Body of pancreas (tissue), 4 donors: ENCODE measurements at regions not wholly inside any gene's neighbourhood (a gene's known extent, or its start where the extent isn't known, plus 50 kb on each side); places are given as distances from the start of the nearest gene placed in this dataset.

Experiments used
- ATAC-seq: fragments of 150-250 bp; one replicate; pipeline ENCODE4 v1.9.1; 2016
- DNase-seq, 4 donors: peaks; one replicate each; pipeline ENCODE4 v3.0.0-alpha.2; 2019
- H3K27ac ChIP-seq, 4 donors: fragments of 200-600 bp; sonication (generic); 1 replicate in 3 of 4; 2 replicates in 1 of 4; pipeline versions ENCODE4 v1.5.1 to v1.6.1; 2016 to 2019; ENCODE audit warnings: mild to moderate bottlenecking in 1 of 4, mixed read lengths in 1 of 4, moderate library complexity in 1 of 4
- H3K27me3 ChIP-seq, 2 donors: fragments of 200-600 bp; sonication (generic); one replicate each; pipeline ENCODE4 v1.6.0; 2016; ENCODE audit warnings: mild to moderate bottlenecking in 1 of 2
- H3K36me3 ChIP-seq, 2 donors: fragments of 200-600 bp; sonication (generic); replicated peaks in 1 of 2; 2 replicates each; pipeline ENCODE4 v1.5.1; 2016; ENCODE audit warnings: low read depth in 2 of 2; ENCODE audit not compliant: insufficient read depth in 1 of 2
- H3K4me1 ChIP-seq: fragments of 200-600 bp; sonication (generic); one replicate; pipeline ENCODE4 v1.6.0; 2016
- H3K4me3 ChIP-seq, 2 donors: fragments of 200-600 bp; sonication (generic); 1 replicate in 1 of 2; 2 replicates in 1 of 2; pipeline ENCODE4 v1.5.1; 2016 to 2019
- H3K9me3 ChIP-seq, 3 donors: fragments of 200-600 bp; sonication (generic); 1 replicate in 2 of 3; 2 replicates in 1 of 3; pipeline ENCODE4 v1.5.1; 2016
- POLR2A ChIP-seq, 3 donors: fragments of 450-650 bp; IDR thresholded peaks; one replicate each; pipeline ENCODE4 v1.6.1; 2016; ENCODE audit warnings: antibody characterized with exemption in 3 of 3, mild to moderate bottlenecking in 2 of 3
- WGBS, 2 donors: methylation state at CpG; one replicate each; pipeline ENCODE4 v1.1.5; 2017; 5-methylcytosine and 5-hydroxymethylcytosine counted together
- intact Hi-C: fragments of 100-400 bp; cut with DNase I; formaldehyde crosslinking; loops from one replicate; pipeline ENCODE4 v1.15.1; 2023
- TF ChIP-seq, protein P1 (sequence below), 7 experiments: fragments of 450-650 bp in 4 of 7; fragments of 200-600 bp in 3 of 7; sonication (generic) in 3 of 7; IDR thresholded peaks; one replicate each; pipeline ENCODE4 v1.5.1; 2016 to 2019; ENCODE audit warnings: antibody characterized with exemption in 7 of 7

DNA sequence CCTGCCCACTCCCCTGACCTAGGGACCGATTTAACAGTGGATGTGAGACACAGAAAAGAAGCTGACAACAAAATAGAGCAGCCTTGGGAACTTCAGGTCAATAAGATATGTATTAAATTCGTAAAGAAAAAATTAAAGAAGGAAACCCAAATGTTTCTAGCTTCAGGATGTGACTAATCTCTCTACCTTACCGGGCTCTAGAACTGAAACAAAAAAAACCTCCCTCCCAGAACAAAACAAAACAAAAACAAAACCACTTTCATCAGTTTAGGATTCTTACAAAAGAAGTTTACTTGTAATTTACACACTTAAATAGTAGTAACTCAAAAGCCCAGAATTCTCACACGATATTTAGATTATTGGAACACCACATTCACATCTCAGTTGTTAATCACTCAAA, 185.8 kb upstream of the RPS6KA3 start:
- no peak overlapping the region for H3K27ac ChIP-seq
- H3K36me3 ChIP-seq = no peaks in the 10 kb centered on the region
- H3K4me1 ChIP-seq = no peaks in the 10 kb centered on the region
- H3K9me3 ChIP-seq = no peaks in the 10 kb centered on the region
- H3K27me3 ChIP-seq = no peaks in the 10 kb centered on the region
- H3K4me3 ChIP-seq = no peak overlapping the region
- 53 to 64% methylated on average over 4 of the region's 4 CpGs for WGBS, 2 donors
- TF ChIP-seq, protein P1, sequence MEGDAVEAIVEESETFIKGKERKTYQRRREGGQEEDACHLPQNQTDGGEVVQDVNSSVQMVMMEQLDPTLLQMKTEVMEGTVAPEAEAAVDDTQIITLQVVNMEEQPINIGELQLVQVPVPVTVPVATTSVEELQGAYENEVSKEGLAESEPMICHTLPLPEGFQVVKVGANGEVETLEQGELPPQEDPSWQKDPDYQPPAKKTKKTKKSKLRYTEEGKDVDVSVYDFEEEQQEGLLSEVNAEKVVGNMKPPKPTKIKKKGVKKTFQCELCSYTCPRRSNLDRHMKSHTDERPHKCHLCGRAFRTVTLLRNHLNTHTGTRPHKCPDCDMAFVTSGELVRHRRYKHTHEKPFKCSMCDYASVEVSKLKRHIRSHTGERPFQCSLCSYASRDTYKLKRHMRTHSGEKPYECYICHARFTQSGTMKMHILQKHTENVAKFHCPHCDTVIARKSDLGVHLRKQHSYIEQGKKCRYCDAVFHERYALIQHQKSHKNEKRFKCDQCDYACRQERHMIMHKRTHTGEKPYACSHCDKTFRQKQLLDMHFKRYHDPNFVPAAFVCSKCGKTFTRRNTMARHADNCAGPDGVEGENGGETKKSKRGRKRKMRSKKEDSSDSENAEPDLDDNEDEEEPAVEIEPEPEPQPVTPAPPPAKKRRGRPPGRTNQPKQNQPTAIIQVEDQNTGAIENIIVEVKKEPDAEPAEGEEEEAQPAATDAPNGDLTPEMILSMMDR (IDR thresholded peaks at IDR 0.05) = no peak
- TF ChIP-seq POLR2A (IDR thresholded peaks at IDR 0.05) = no peak
- ATAC-seq (no peak), DNase-seq (no peak)
- intact Hi-C loops = no loop called here

DNA sequence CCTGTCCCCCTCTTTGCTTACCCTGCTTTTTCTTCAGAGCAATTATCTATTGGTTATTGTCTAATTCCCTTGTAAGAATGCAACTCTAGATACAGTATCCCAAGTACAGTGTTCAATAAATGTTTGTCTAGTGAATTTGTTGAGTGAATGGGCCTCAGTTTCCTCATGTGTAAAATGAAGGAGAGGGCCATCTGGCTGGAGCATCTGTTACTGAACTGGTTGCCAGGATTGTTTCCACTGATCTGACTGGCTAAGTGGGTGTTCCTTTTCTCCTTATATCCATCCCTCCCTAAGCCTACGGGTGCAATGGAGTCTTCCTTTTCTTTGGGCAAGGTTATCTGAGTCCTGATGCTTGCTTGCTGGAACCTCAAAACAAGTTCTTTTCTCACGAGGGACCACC, 185.2 kb upstream of the RPS6KA3 start:
- no peak for TF ChIP-seq POLR2A (IDR thresholded peaks at IDR 0.05)
- TF ChIP-seq, protein P1 (IDR thresholded peaks at IDR 0.05) = no peak
- Histone ChIP-seq H3K36me3 (no peaks in the 10 kb centered on the region), H3K4me3 (no peak overlapping the region), H3K4me1 (no peaks in the 10 kb centered on the region), H3K27me3 (no peaks in the 10 kb centered on the region), H3K9me3 (no peaks in the 10 kb centered on the region), H3K27ac (no peak overlapping the region)
- intact Hi-C loops = no loop called here
- no peak for DNase-seq
- WGBS, 2 donors = 63 to 69% methylated on average over 2 of the region's 2 CpGs
- no peak for ATAC-seq

DNA sequence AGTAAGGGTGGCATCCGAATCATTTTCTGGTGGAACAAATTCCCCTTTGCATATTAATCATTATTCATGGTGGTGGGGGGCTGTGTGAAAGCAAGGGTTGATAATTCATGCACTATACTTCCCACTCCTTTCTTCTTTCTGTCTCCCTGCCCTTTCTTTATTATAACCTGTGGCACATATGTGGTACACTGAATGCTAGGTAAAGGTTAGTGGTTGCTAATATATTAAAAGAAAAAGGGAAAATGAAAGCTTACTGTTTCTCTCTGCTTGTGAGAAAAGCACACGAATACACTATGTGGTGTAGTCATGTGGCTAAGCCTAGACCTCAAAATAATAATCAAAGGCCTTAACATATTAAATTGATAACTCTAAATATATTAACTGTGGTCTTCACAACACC, 178.4 kb upstream of the RPS6KA3 start:
- Histone ChIP-seq H3K4me3 (no peak overlapping the region), H3K9me3 (no peaks in the 10 kb centered on the region), H3K4me1 (no peaks in the 10 kb centered on the region), H3K27me3 (no peaks in the 10 kb centered on the region), H3K36me3 (no peaks in the 10 kb centered on the region), H3K27ac (no peak overlapping the region)
- WGBS, 2 donors = 64 to 68% methylated on average over 2 of the region's 2 CpGs
- ATAC-seq = no peak
- TF ChIP-seq, protein P1 (IDR thresholded peaks at IDR 0.05) = no peak
- TF ChIP-seq POLR2A (IDR thresholded peaks at IDR 0.05) = no peak
- DNase-seq = no peak
- intact Hi-C loops = no loop called here

DNA sequence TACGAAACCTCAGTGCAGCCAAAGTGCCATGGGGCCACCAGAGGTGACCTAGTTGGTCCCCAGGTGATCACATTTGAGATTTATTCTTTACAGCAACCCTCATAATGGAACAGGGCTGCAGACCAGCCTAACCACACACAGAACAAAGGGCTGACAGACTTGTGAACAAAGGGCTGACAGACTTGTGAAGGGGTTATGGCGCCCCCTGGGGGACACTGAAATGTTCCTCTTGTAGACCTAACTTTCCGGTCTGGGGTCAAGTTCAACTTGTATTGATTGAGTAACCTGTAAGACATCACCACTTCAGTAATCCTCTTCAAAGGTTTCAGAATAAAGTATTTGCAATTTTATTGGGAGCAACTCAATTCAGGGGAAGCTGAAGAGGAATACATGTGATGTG, 175.9 kb upstream of the RPS6KA3 start:
- H3K4me1 ChIP-seq = no peaks in the 10 kb centered on the region
- H3K9me3 ChIP-seq = no peaks in the 10 kb centered on the region
- peak; percentile 83 for ATAC-seq
- no peaks in the 10 kb centered on the region for H3K36me3 ChIP-seq
- intact Hi-C loops = loop anchor here (5.0 kb wide), 1 partner anchor 190 kb away; no protein-coding TSS in a partner anchor
- H3K27me3 ChIP-seq = no peaks in the 10 kb centered on the region
- DNase-seq = peak; percentile 85 to 92 (median 86)
- H3K27ac ChIP-seq = no peak overlapping the region
- 0 to 31% methylated on average over 1 to 3 of the region's 3 CpGs for WGBS, 2 donors
- no peak overlapping the region for H3K4me3 ChIP-seq
- TF ChIP-seq, protein P1 (IDR thresholded peaks at IDR 0.05) = peak; percentile 35 to 78 (median 63)
- no peak for TF ChIP-seq POLR2A (IDR thresholded peaks at IDR 0.05)

DNA sequence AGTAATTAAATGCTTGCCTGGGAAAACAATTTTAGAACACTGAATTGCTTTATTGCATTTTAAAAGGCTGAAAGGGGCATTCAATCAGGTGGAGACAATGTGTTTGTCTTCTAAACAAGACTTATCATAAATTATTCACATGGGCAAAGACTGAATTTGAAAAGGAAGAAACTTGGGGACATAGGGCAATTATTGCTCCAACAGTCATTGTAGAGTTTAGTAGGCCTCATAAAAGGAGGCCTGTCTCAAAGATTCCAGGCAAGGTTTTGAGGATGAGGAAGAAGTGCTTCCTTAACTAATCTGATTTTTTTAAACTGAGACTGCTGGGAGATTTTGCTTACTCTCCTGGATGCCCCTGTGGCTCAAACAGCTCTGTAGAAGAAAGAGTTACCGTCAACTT, 174.4 kb upstream of the RPS6KA3 start:
- Histone ChIP-seq H3K4me1 (no peaks in the 10 kb centered on the region), H3K4me3 (no peak overlapping the region), H3K27me3 (no peaks in the 10 kb centered on the region), H3K9me3 (no peaks in the 10 kb centered on the region), H3K27ac (no peak overlapping the region), H3K36me3 (no peaks in the 10 kb centered on the region)
- WGBS, 2 donors = 69 to 94% methylated on average over 1 of the region's 1 CpG
- intact Hi-C loops = loop anchor here (5.0 kb wide), 1 partner anchor 189 kb away; no protein-coding TSS in a partner anchor
- TF ChIP-seq, protein P1 (IDR thresholded peaks at IDR 0.05) = no peak
- no peak for TF ChIP-seq POLR2A (IDR thresholded peaks at IDR 0.05)
- no peak for DNase-seq
- no peak for ATAC-seq
